HepG2 (cell line): ENCODE measurements at regions not wholly inside any gene's neighbourhood (a gene's known extent, or its start where the extent isn't known, plus 50 kb on each side); places are given as distances from the start of the nearest gene placed in this dataset.

Experiments used
- KDM1A ChIP-seq: IDR thresholded peaks from 2 replicates; pipeline ENCODE4 v1.6.1; 2016; ENCODE audit warnings: missing compliant biosample characterization
- MTF2 ChIP-seq: sonication (generic); formaldehyde crosslinking; IDR thresholded peaks from 2 replicates; pipeline ENCODE4 v1.5.0; 2020; ENCODE audit warnings: missing genetic modification reagents, borderline replicate concordance
- TF ChIP-seq, protein P1 (sequence below): sonication (generic); formaldehyde crosslinking; IDR thresholded peaks from 2 replicates; pipeline ENCODE4 v1.4.0; 2020; ENCODE audit warnings: mild to moderate bottlenecking, missing genetic modification reagents
- TF ChIP-seq, protein P2 (sequence below): sonication (generic); formaldehyde crosslinking; IDR thresholded peaks from 2 replicates; pipeline ENCODE4 v1.8.1; 2023; ENCODE audit warnings: missing genetic modification reagents, inconsistent platforms, borderline replicate concordance
- TF ChIP-seq, protein P3 (sequence below), 2 experiments: sonication (generic) in 1 of 2; formaldehyde crosslinking in 1 of 2; IDR thresholded peaks; 2 replicates each; pipeline versions ENCODE4 v1.6.1 to v1.9.0; 2014 to 2022; ENCODE audit warnings: antibody characterized with exemption in 1 of 2, borderline replicate concordance in 1 of 2, inconsistent platforms in 1 of 2, low read depth in 1 of 2, missing genetic modification reagents in 1 of 2
- TF ChIP-seq, protein P4 (sequence below): sonication (generic); formaldehyde crosslinking; IDR thresholded peaks from 2 replicates; pipeline ENCODE4 v1.4.0; 2020; ENCODE audit warnings: missing genetic modification reagents

DNA sequence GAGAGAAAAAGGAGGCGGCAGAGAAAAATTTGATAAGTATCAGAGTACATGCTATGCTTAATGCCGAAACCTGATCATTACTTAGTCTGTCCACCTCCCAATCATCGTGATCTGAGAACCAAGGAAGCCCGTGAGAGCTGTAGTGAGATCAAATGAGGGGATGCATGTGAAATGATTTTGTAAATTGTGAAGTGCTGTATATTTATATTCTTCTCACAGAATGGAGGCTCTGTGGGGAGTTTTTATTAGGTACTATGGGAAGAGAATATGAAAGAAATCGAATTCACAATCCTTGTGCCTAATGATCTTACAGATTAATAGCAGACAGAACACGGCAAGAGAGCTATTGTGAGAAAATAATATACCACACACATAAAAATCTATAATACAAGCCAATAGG is 115.5 kb downstream of the LYPLAL1 start (continued):
- TF ChIP-seq, protein P1, sequence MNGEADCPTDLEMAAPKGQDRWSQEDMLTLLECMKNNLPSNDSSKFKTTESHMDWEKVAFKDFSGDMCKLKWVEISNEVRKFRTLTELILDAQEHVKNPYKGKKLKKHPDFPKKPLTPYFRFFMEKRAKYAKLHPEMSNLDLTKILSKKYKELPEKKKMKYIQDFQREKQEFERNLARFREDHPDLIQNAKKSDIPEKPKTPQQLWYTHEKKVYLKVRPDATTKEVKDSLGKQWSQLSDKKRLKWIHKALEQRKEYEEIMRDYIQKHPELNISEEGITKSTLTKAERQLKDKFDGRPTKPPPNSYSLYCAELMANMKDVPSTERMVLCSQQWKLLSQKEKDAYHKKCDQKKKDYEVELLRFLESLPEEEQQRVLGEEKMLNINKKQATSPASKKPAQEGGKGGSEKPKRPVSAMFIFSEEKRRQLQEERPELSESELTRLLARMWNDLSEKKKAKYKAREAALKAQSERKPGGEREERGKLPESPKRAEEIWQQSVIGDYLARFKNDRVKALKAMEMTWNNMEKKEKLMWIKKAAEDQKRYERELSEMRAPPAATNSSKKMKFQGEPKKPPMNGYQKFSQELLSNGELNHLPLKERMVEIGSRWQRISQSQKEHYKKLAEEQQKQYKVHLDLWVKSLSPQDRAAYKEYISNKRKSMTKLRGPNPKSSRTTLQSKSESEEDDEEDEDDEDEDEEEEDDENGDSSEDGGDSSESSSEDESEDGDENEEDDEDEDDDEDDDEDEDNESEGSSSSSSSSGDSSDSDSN (CRISPR knock-in tag), result no peak
- TF ChIP-seq, protein P2, sequence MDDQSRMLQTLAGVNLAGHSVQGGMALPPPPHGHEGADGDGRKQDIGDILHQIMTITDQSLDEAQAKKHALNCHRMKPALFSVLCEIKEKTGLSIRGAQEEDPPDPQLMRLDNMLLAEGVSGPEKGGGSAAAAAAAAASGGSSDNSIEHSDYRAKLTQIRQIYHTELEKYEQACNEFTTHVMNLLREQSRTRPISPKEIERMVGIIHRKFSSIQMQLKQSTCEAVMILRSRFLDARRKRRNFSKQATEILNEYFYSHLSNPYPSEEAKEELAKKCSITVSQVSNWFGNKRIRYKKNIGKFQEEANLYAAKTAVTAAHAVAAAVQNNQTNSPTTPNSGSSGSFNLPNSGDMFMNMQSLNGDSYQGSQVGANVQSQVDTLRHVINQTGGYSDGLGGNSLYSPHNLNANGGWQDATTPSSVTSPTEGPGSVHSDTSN, result no peak
- TF ChIP-seq, protein P3, sequence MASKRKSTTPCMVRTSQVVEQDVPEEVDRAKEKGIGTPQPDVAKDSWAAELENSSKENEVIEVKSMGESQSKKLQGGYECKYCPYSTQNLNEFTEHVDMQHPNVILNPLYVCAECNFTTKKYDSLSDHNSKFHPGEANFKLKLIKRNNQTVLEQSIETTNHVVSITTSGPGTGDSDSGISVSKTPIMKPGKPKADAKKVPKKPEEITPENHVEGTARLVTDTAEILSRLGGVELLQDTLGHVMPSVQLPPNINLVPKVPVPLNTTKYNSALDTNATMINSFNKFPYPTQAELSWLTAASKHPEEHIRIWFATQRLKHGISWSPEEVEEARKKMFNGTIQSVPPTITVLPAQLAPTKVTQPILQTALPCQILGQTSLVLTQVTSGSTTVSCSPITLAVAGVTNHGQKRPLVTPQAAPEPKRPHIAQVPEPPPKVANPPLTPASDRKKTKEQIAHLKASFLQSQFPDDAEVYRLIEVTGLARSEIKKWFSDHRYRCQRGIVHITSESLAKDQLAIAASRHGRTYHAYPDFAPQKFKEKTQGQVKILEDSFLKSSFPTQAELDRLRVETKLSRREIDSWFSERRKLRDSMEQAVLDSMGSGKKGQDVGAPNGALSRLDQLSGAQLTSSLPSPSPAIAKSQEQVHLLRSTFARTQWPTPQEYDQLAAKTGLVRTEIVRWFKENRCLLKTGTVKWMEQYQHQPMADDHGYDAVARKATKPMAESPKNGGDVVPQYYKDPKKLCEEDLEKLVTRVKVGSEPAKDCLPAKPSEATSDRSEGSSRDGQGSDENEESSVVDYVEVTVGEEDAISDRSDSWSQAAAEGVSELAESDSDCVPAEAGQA (IDR thresholded peaks at IDR 0.05; ENCODE audit: low read depth), result no peak
- TF ChIP-seq, protein P3 (CRISPR knock-in tag; IDR thresholded peaks at IDR 0.05; ENCODE audit: borderline replicate concordance), result no peak
- TF ChIP-seq KDM1A (no peak), MTF2 (CRISPR knock-in tag) (no peak)
- TF ChIP-seq, protein P4, sequence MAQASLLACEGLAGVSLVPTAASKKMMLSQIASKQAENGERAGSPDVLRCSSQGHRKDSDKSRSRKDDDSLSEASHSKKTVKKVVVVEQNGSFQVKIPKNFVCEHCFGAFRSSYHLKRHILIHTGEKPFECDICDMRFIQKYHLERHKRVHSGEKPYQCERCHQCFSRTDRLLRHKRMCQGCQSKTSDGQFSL (CRISPR knock-in tag), result no peak
